ENCODE measurements at regions not wholly inside any gene's neighbourhood (a gene's known extent, or its start where the extent isn't known, plus 50 kb on each side); places are given as distances from the start of the nearest gene placed in this dataset.

DNA sequence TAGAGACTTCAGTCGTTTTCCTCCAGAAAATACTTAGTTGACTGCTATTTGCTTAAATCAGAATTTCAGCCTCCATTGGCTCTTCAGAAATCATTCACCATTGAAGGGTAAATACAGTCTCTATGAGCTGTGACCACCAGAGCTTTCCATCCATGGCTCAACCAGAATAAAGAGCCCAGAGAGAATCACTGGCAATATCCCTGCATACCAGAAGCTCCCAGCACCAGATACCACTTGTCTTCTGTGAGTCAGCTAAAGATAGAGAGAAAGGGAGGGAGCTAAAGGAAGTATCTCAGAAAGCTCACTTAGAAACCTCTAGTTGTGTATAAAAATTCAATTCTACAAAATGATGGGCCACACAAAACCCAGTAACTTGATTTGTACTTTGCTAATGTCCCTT lies 115.2 kb upstream of the TMCO5A start:
- no peaks in the 10 kb centered on the region for H3K4me1 Mint-ChIP-seq (ENCODE audit: insufficient read depth, unreplicated experiment)
- no peak for DNase-seq (ENCODE audit: unreplicated experiment)
- intact Hi-C loops (cut with micrococcal nuclease) = no loop called here

DNA sequence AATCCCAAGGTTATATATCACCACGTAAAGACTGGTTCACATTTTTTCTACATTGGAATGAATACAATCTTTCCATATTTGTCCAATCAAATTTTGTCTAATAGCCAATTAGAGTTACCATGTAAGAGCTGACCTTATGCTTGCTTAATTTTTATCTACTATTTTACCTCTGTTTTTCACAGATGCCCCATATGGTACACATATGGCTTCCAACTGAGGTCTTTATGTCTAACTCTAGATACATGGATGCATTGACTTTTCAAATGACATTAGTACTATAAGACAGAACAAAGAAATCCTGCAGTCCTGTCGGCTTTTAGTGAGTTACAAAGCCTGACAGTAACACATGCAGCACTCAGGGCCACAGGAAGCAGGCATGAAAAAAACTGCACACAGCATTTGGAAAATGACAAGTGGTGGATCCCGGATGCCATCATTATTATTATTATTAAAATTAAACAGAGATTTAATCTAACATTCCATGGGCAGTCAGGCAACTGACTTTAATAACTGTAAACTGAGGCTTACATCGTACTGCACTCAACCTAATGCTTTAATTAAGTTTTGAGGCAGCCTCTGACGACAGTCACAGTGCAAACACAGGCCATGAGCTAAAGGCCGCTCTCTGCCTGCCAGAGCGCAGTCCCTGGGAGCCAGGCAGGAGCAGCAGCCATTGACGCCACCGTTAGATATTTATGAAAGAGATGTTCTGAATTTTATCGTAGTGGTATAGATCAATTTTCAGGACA lies 113.9 kb upstream of the TMCO5A start:
- TF ChIP-seq, protein P1, sequence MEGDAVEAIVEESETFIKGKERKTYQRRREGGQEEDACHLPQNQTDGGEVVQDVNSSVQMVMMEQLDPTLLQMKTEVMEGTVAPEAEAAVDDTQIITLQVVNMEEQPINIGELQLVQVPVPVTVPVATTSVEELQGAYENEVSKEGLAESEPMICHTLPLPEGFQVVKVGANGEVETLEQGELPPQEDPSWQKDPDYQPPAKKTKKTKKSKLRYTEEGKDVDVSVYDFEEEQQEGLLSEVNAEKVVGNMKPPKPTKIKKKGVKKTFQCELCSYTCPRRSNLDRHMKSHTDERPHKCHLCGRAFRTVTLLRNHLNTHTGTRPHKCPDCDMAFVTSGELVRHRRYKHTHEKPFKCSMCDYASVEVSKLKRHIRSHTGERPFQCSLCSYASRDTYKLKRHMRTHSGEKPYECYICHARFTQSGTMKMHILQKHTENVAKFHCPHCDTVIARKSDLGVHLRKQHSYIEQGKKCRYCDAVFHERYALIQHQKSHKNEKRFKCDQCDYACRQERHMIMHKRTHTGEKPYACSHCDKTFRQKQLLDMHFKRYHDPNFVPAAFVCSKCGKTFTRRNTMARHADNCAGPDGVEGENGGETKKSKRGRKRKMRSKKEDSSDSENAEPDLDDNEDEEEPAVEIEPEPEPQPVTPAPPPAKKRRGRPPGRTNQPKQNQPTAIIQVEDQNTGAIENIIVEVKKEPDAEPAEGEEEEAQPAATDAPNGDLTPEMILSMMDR (IDR thresholded peaks at IDR 0.05; ENCODE audit: unreplicated experiment) = no peak
- POLR2A ChIA-PET = no interaction called here
- H3K36me3 Mint-ChIP-seq (ENCODE audit: insufficient read depth, unreplicated experiment) = no peaks in the 10 kb centered on the region
- DNase-seq (ENCODE audit: unreplicated experiment) = no peak
- H3K27ac Mint-ChIP-seq (ENCODE audit: low read depth, unreplicated experiment) = no peak overlapping the region
- peaks cover 34% of the 10 kb centered on the region for H3K27me3 Mint-ChIP-seq (ENCODE audit: insufficient read depth, unreplicated experiment)
- H3K9me3 Mint-ChIP-seq (ENCODE audit: unreplicated experiment) = no peaks in the 10 kb centered on the region
- intact Hi-C loops (cut with micrococcal nuclease) = no loop called here
- H3K4me3 Mint-ChIP-seq (ENCODE audit: unreplicated experiment) = no peak overlapping the region
- CTCF ChIA-PET = no interaction called here
- peaks cover 7% of the 10 kb centered on the region for H3K4me1 Mint-ChIP-seq (ENCODE audit: insufficient read depth, unreplicated experiment)
- BruUV-seq (replicated peaks) = no TSS peak

More for the DNA sequence above, 115.2 kb upstream of the TMCO5A start:
- H3K36me3 Mint-ChIP-seq (ENCODE audit: insufficient read depth, unreplicated experiment) = no peaks in the 10 kb centered on the region
- TF ChIP-seq, protein P1 (IDR thresholded peaks at IDR 0.05; ENCODE audit: unreplicated experiment) = no peak
- H3K27ac Mint-ChIP-seq (ENCODE audit: low read depth, unreplicated experiment) = no peak overlapping the region
- no peak overlapping the region for H3K4me3 Mint-ChIP-seq (ENCODE audit: unreplicated experiment)
- ChIA-PET POLR2A (no interaction called here), CTCF (no interaction called here)
- H3K27me3 Mint-ChIP-seq (ENCODE audit: insufficient read depth, unreplicated experiment) = peaks cover 44% of the 10 kb centered on the region
- no peaks in the 10 kb centered on the region for H3K9me3 Mint-ChIP-seq (ENCODE audit: unreplicated experiment)
- BruUV-seq (replicated peaks) = no TSS peak

DNA sequence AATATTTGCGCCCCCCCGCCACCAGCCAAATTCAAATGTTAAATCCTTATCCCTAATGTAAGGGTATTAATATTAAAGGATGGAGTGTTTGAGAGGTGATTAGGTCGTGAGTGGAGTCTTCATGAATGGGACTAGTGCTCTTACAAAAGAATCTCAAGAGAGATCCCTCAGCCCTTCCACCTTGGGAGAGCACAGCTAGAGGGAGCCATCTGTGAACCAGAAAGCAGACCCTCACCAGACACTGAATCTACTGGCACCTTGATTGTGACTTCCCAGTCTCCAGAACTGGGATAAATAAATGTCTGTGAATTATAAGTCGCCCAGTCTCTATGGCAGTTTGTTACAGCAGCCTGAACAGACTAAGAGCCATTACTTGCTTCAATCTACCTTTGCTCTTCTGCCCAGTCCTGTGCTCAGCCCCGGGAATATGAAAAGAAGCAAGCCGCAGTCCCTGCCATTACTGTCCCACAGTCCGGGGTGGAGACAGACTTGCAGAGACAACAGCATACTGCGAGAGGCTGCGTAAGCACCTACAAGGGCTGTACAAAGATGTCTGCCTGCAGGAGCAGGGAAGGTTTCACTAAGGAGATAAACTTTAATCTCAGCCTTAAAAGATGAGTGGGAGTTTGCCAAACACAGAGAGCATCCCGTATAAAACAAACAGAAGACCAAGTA lies 110.7 kb upstream of the TMCO5A start:
- intact Hi-C loops (cut with micrococcal nuclease) = no loop called here
- Mint-ChIP-seq H3K27ac (ENCODE audit: low read depth, unreplicated experiment) (no peak overlapping the region), H3K4me3 (ENCODE audit: unreplicated experiment) (no peak overlapping the region), H3K9me3 (ENCODE audit: unreplicated experiment) (no peaks in the 10 kb centered on the region), H3K36me3 (ENCODE audit: insufficient read depth, unreplicated experiment) (no peaks in the 10 kb centered on the region), H3K27me3 (ENCODE audit: insufficient read depth, unreplicated experiment) (peaks cover 31% of the 10 kb centered on the region), H3K4me1 (ENCODE audit: insufficient read depth, unreplicated experiment) (peaks cover 7% of the 10 kb centered on the region)
- TF ChIP-seq, protein P1 (IDR thresholded peaks at IDR 0.05; ENCODE audit: unreplicated experiment) = no peak
- POLR2A ChIA-PET = no interaction called here
- DNase-seq (ENCODE audit: unreplicated experiment) = no peak
- BruUV-seq (replicated peaks) = no TSS peak
- CTCF ChIA-PET = interaction anchor here (0.7 to 1.9 kb wide), 2 partner anchors 68 to 666 kb away, joined by 4 to 7 read pairs; no protein-coding TSS in a partner anchor

DNA sequence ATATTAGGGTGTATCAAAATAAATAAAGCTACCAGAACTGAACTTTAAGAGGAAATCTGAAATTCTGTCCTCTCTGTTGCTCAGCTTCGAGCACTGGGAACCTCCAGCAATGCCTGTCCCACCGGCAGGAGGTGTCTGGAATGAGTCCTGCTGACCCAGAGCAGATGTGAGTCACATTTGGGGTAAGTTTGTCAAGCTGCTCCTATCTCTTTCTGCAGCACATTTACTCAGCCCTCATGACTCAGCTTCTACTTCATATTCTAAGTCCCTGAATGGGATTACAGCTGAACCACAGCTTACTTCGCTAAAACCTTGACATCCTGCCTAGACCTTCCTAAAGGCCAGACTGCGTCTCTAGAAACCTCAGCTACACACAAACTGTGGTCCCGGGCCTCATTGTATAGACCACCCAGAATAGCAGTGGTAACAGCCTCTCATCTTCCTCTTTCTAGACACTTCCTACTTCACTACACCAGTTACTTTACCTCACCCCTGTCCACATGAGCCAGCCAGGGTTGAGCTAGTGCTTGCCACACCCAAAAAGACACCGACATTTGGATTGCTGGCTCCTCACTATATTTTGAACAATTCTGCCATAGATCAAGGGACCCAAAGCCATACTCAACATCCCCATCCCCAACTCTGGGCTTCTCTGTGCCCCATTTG lies 109.6 kb upstream of the TMCO5A start:
- Mint-ChIP-seq H3K4me3 (ENCODE audit: unreplicated experiment) (no peak overlapping the region), H3K36me3 (ENCODE audit: insufficient read depth, unreplicated experiment) (no peaks in the 10 kb centered on the region), H3K27ac (ENCODE audit: low read depth, unreplicated experiment) (no peak overlapping the region), H3K4me1 (ENCODE audit: insufficient read depth, unreplicated experiment) (peaks cover 7% of the 10 kb centered on the region), H3K9me3 (ENCODE audit: unreplicated experiment) (no peaks in the 10 kb centered on the region), H3K27me3 (ENCODE audit: insufficient read depth, unreplicated experiment) (peaks cover 27% of the 10 kb centered on the region)
- BruUV-seq (replicated peaks) = no TSS peak
- DNase-seq (ENCODE audit: unreplicated experiment) = peak; percentile 67
- ChIA-PET CTCF (interaction anchor here (0.7 to 1.9 kb wide), 4 partner anchors 9 to 67 kb away, joined by 3 to 7 read pairs (median 3); no protein-coding TSS in a partner anchor), POLR2A (interaction anchor here (0.6 kb wide), 2 partner anchors 14 to 724 kb away, joined by 3 read pairs; no protein-coding TSS in a partner anchor)
- TF ChIP-seq, protein P1 (IDR thresholded peaks at IDR 0.05; ENCODE audit: unreplicated experiment) = peak; percentile 39
- intact Hi-C loops (cut with micrococcal nuclease) = loop anchor here (5.0 kb wide), 1 partner anchor 52 kb away; no protein-coding TSS in a partner anchor
